Activated CD8-positive, alpha-beta T cell treated with anti-CD3 and anti-CD28 coated beads for 36 hours (primary cell): ENCODE measurements at regions not wholly inside any gene's neighbourhood (a gene's known extent, or its start where the extent isn't known, plus 50 kb on each side); places are given as distances from the start of the nearest gene placed in this dataset.

Source experiments
- ATAC-seq: fragments of 200-7000 bp; cut with Tn5 transposase; one replicate; pipeline ENCODE4 v1.10.0; 2021; ENCODE audit warnings: mild to moderate bottlenecking, moderate library complexity
- CTCF ChIA-PET: fragments of 350-600 bp; sonication (Branson Sonifier 250); formaldehyde crosslinking; loops from one replicate; lab custom pipeline; 2021; ENCODE audit warnings: antibody characterized with exemption; lab: Charles Lee
- POLR2A ChIA-PET: fragments of 350-600 bp; sonication (Branson Sonifier 250); formaldehyde crosslinking; loops from one replicate; lab custom pipeline; 2021; ENCODE audit warnings: antibody characterized with exemption; lab: Charles Lee
- DNase-seq: peaks from one replicate; pipeline ENCODE4 v3.0.0-alpha.2; 2020
- H3K27ac Mint-ChIP-seq: one replicate; pipeline ENCODE4 v1.8.0; 2021; ENCODE audit warnings: mild to moderate bottlenecking, mixed read lengths
- H3K27me3 Mint-ChIP-seq: one replicate; pipeline ENCODE4 v1.8.0; 2021; ENCODE audit warnings: mixed read lengths
- H3K36me3 Mint-ChIP-seq: one replicate; pipeline ENCODE4 v1.8.0; 2021; ENCODE audit warnings: low read depth, mixed read lengths
- H3K4me1 Mint-ChIP-seq: one replicate; pipeline ENCODE4 v1.8.0; 2021; ENCODE audit warnings: low read depth, mixed read lengths
- H3K4me3 Mint-ChIP-seq: one replicate; pipeline ENCODE4 v1.8.0; 2021; ENCODE audit warnings: mild to moderate bottlenecking, moderate library complexity, mixed read lengths
- H3K9me3 Mint-ChIP-seq: one replicate; pipeline ENCODE4 v1.8.0; 2021; ENCODE audit warnings: mixed read lengths
- intact Hi-C: fragments of 100-400 bp; cut with micrococcal nuclease; formaldehyde crosslinking; loops from one replicate; pipeline ENCODE4 v1.10.0; 2022
- TF ChIP-seq, protein P1 (sequence below): fragments of 200-600 bp; IDR thresholded peaks from one replicate; pipeline ENCODE4 v1.8.0; 2022; ENCODE audit warnings: antibody characterized with exemption, mild to moderate bottlenecking

DNA sequence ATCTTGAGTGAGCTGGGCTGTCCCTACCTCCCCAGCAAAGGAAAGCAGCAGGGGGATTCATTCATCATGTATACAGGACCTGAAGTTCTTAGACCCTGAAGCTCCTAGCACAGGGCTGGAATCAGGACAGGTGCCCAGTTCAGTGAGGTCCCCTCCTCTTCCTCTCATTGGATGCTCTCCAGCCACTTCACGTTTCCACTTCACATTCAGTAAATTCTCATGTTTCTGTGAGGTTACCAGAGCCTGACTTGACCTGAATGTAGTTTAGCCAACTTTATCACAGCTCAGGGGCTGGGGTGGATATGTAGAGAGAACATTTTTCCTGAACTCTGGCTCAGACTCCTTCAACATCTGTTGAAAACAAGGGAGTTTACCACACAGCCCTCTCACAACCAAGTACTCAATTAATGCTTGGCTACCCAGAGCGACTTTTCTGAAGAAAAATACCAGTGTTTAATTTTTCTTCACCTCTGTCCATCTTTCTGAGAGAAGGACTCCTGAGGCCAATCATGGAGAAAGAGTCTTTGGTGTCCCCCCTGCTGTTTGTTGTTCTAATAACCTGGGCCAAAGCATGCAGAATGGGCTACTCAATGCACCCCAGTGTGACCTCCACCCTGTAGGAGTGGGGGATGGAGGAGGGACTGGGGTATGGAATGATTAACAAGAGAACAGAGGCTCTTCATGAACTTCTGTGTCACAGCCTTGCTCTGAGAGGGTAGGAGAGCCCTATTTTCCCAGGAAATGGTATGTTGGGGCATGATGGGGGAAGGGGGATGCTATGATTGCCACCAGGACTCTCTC is 108.3 kb upstream of the FGGY start:
- no peak overlapping the region for H3K27ac Mint-ChIP-seq
- no peak for DNase-seq
- H3K36me3 Mint-ChIP-seq = no peaks in the 10 kb centered on the region
- CTCF ChIA-PET = no interaction called here
- H3K4me1 Mint-ChIP-seq = no peaks in the 10 kb centered on the region
- intact Hi-C loops = no loop called here
- H3K27me3 Mint-ChIP-seq = no peaks in the 10 kb centered on the region
- H3K9me3 Mint-ChIP-seq = no peaks in the 10 kb centered on the region
- no peak for ATAC-seq
- TF ChIP-seq, protein P1, sequence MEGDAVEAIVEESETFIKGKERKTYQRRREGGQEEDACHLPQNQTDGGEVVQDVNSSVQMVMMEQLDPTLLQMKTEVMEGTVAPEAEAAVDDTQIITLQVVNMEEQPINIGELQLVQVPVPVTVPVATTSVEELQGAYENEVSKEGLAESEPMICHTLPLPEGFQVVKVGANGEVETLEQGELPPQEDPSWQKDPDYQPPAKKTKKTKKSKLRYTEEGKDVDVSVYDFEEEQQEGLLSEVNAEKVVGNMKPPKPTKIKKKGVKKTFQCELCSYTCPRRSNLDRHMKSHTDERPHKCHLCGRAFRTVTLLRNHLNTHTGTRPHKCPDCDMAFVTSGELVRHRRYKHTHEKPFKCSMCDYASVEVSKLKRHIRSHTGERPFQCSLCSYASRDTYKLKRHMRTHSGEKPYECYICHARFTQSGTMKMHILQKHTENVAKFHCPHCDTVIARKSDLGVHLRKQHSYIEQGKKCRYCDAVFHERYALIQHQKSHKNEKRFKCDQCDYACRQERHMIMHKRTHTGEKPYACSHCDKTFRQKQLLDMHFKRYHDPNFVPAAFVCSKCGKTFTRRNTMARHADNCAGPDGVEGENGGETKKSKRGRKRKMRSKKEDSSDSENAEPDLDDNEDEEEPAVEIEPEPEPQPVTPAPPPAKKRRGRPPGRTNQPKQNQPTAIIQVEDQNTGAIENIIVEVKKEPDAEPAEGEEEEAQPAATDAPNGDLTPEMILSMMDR = no peak
- POLR2A ChIA-PET = no interaction called here
- H3K4me3 Mint-ChIP-seq = no peak overlapping the region

DNA sequence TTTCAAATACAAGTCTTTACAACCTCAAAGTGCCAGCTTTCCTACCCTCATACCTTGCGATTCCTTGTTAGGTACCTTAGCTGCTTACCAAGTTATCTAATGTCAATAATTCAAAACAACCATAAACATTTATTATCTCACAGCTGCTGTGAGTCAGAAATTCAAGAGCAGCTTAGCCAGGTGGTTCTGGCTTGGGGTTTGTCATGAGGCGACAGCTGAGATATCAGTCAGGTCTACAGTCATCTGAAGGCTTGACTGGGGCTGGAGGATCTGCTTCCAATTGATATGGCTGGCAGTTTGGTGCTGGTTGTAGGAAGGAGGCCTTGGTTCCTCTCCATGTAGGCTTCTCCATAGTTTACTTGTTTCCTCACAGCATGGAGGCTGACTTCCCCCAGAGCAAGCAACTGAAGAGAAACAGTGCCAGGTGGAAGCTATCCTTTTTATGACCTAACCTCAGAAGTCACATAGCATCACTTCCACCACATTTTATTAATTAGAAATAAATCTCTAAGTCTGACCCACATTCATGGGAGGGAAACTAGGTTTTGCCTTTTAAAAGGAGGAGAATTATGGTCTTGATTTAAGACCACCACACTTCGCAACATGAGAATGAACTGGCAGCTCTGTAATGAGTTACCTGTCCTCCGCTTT is 103.3 kb upstream of the FGGY start:
- ChIA-PET CTCF (no interaction called here), POLR2A (interaction anchor here (0.8 kb wide), 1 partner anchor 10 kb away, joined by 3 read pairs; no protein-coding TSS in a partner anchor)
- Mint-ChIP-seq H3K4me3 (no peak overlapping the region), H3K4me1 (no peaks in the 10 kb centered on the region), H3K36me3 (no peaks in the 10 kb centered on the region), H3K27ac (no peak overlapping the region), H3K9me3 (no peaks in the 10 kb centered on the region), H3K27me3 (no peaks in the 10 kb centered on the region)
- TF ChIP-seq, protein P1 = no peak
- no peak for DNase-seq
- intact Hi-C loops = no loop called here
- ATAC-seq = no peak

DNA sequence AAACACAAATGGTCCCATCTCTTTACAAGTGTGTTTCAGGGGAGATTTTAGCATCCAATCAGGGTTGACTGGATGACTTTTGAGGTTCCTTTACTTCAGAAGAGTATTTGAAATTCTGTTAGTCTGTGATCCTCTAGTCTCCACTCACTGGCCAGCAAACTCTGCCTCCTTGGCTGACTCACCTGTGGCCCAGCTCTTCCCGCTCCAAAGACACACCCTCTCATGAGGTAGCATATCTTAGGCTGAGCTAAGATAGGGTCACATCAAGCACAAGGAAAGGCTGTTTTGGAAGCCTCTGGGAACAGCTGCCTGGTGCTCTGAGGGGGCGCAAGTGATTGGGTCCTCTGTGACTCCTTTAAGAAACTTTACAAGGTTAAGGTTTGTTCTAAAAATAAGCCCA is 102.3 kb upstream of the FGGY start:
- Mint-ChIP-seq H3K27ac (no peak overlapping the region), H3K4me1 (no peaks in the 10 kb centered on the region), H3K27me3 (peaks cover 1% of the 10 kb centered on the region), H3K9me3 (no peaks in the 10 kb centered on the region), H3K4me3 (no peak overlapping the region), H3K36me3 (no peaks in the 10 kb centered on the region)
- ATAC-seq (no peak), DNase-seq (no peak)
- TF ChIP-seq, protein P1 = no peak
- POLR2A ChIA-PET = no interaction called here
- intact Hi-C loops = no loop called here
- CTCF ChIA-PET = no interaction called here

DNA sequence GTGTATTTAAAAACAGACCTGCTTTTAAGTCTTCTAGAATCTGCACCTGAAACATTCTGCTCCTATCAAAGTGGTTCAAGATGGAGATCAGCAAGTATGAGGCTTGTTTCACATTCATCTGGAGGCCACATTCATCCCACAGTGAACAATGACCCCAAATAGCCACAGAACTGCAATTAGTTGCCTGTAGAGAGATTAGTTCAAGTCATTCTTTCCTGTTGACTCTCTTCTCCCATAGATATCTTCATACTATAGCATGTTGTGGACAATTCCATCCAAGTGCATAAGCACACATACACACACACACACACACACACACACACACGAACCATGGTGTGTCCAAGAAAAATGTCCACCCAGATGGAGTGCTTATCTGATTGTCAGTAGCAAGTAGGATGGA is 101.7 kb upstream of the FGGY start:
- no peak for ATAC-seq
- Mint-ChIP-seq H3K4me1 (no peaks in the 10 kb centered on the region), H3K9me3 (no peaks in the 10 kb centered on the region), H3K36me3 (no peaks in the 10 kb centered on the region), H3K27ac (no peak overlapping the region), H3K27me3 (peaks cover 2% of the 10 kb centered on the region), H3K4me3 (no peak overlapping the region)
- intact Hi-C loops = no loop called here
- CTCF ChIA-PET = interaction anchor here (1.2 kb wide), 1 partner anchor 32 kb away, joined by 3 read pairs; no protein-coding TSS in a partner anchor
- TF ChIP-seq, protein P1 = no peak
- DNase-seq = no peak
- POLR2A ChIA-PET = no interaction called here

DNA sequence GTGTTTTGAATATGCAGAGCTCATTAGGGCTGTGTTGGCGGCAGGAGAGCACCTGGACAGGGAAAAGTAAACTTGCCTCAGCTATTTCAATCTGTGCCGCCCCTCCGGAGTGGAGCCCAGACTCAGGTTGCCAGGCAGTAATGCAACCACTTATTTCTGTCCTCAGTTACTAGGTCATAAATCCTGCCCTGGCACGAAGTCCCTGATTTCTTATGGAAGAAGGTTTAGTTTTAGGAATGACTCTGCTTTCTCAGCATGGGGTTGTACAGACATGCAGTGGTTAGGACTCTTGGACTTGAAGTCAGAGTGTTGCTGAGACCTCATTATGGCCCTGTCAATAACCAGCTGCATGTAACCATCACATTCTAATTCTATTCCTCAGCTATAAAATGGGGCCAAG is 98.3 kb upstream of the FGGY start:
- H3K27me3 Mint-ChIP-seq = peaks cover 2% of the 10 kb centered on the region
- no peaks in the 10 kb centered on the region for H3K36me3 Mint-ChIP-seq
- TF ChIP-seq, protein P1 = no peak
- H3K4me3 Mint-ChIP-seq = no peak overlapping the region
- H3K27ac Mint-ChIP-seq = no peak overlapping the region
- CTCF ChIA-PET = no interaction called here
- ATAC-seq = no peak
- H3K9me3 Mint-ChIP-seq = no peaks in the 10 kb centered on the region
- POLR2A ChIA-PET = no interaction called here
- intact Hi-C loops = no loop called here
- no peaks in the 10 kb centered on the region for H3K4me1 Mint-ChIP-seq
- DNase-seq = no peak
